Hepatic stellate cell (primary cell): ENCODE measurements at regions not wholly inside any gene's neighbourhood (a gene's known extent, or its start where the extent isn't known, plus 50 kb on each side); places are given as distances from the start of the nearest gene placed in this dataset.

Source experiments
- DNase-seq: peaks from one replicate; pipeline ENCODE4 v3.0.0; 2011; ENCODE audit warnings: low spot score

DNA sequence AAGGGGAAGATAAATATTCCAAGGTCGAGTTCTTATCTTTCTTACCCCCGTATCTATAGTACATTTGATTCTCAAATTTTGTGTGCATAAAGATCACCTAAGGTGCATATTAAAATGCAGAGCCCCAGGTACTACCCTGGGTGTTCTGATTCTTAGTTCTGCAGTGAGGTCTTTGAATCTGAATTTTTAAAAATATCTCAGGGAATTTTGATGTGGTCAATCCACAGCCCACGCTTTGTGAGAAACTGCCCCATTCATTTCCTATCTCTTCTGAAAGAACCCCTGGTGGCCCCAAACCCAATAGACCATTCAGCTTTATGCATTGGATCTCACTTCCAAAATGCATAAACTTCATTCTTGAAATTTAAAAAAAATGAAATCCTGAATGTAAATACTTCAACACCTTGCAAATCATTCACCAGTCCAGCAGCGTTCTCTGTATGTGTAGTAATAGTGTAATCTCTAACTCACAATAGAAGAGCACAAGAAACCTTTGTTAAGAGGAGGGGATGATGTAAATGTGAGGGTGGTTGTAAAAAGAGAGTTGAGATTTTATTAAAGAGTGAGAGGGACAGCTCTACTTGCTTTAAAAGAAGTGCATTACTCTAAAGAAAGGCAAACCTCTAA, 108.8 kb upstream of the ZP4 start:
- no peak for DNase-seq

DNA sequence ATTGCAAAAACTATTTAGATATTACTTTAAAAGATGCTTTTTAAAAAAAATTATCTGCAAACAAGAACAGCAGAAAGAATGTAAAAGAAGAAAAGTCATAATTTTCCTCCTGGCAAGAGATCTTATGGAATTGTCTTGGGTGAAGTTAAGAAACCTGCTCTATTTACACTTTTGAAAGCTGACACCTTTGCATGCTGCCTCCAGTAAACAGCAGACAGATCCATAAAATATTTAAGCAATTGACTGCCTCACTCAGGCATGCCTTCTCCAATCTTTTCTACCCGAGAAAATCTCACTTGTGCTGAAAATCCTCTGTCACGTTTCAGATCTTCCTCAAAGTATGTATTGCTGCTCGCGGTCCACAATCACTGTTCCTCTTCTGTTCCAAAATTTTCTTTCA, 107.9 kb upstream of the ZP4 start:
- no peak for DNase-seq

GRCh38 chr1:237983496-237983895, 92.8 kb upstream of the ZP4 start:
- no peak for DNase-seq

DNA sequence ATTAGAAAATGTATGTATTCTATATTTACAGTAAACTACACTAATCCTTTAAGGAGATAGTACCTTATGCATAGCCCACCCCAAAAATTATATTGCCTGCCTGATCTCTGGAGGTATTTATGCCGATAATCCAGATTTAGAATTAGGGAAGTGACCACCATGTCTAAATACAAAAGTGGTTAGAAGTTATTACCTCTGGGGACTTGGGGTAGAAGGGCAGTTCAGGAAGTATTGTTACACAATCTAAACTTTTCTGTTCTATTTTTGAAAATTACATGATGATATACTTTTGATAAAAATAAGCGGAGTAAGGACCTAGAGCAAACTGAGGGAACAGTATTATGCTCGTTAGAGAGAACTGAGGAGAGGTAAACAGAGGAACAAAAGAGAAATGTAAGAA, 90.5 kb upstream of the ZP4 start:
- DNase-seq: no peak

DNA sequence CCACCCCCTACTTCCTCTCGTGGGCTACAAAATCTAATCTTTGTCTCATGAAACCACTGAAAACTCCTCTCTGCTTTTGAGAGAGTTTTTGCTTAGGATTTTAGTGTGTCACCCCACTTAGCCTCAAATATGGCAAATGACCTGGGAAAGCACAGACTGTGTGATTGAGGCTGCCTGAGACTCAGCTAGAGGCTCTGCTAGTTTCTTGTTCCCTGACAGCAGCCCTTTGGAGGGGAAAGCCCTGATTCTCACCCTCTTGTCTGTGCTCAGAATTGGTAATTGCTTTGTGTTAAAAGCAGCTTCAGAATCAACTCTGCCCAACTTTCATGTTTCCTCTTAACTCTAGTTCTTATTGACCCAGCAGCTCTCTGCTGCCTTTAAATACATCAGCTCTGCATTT, 85.6 kb upstream of the ZP4 start:
- DNase-seq: no peak

GRCh38 chr1:237975903-237976302, 85.2 kb upstream of the ZP4 start:
- no peak for DNase-seq

- no peak for DNase-seq
Measured at GRCh38 chr1:237975376-237975775, 84.7 kb upstream of the ZP4 start.

DNA sequence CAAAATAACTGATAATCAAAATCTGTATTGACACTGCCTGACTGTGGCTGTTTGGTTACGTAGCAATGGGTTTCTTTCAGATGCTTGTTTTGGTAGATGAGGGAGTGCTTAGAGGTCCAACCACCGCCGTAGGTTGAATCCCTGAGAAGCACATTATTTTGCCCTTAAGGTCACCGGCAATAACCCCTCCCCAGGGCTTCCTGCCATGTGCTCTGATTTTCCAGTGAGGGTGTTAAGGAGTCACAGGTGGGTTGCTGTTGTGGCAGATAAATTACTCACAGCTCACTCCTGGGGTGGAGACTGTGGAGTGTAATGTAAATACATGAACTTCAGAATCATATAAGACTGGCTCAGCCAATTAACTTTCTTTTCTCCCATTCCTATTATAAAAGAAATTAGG, 81.5 kb upstream of the ZP4 start:
- no peak for DNase-seq

DNA sequence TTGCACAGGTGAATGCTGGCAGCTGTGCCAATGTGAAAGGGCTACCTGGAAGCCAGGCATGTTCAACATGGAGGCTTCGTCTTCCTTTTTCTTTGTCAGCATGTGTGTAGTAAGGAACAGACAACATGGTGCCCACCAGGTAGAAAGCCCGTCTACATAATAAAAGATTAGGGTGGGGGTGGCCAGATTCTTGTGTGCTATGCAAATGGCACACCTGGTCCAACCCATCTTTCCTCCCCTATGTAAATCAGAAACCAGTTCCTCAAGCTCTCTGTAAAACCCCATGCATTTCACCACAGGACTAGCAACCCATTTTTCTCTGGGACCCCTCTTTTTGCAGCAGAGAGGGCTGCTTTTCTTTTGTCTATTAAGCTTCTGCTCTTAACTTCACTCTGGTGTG, 72.3 kb upstream of the ZP4 start:
- DNase-seq: no peak

- DNase-seq: no peak
Measured at GRCh38 chr1:237961754-237962153, 71.0 kb upstream of the ZP4 start.

GRCh38 chr1:237959838-237960237, 69.1 kb upstream of the ZP4 start:
- no peak for DNase-seq

- DNase-seq: no peak
Measured at GRCh38 chr1:237953238-237953637, 62.5 kb upstream of the ZP4 start.
